ENCODE measurements at regions not wholly inside any gene's neighbourhood (a gene's known extent, or its start where the extent isn't known, plus 50 kb on each side); places are given as distances from the start of the nearest gene placed in this dataset.

- TF ChIP-seq POLR2A (IDR thresholded peaks at IDR 0.05) (no peak), CTCF (IDR thresholded peaks at IDR 0.05) (no peak), POLR2AphosphoS5 (IDR thresholded peaks at IDR 0.05) (no peak)
Observed at GRCh38 chr10:71125749-71126107, 86.6 kb upstream of the UNC5B start.

Data from upper lobe of left lung (tissue), 4 donors.